HL-60 (cell line): ENCODE measurements at regions not wholly inside any gene's neighbourhood (a gene's known extent, or its start where the extent isn't known, plus 50 kb on each side); places are given as distances from the start of the nearest gene placed in this dataset.

Experiments used
- DNase-seq, 2 experiments: peaks; one replicate each; pipeline ENCODE4 v3.0.0-alpha.2; 2010 to 2020; ENCODE audit warnings: low read depth in 1 of 2, low spot score in 1 of 2
- H3K27ac ChIP-seq: fragments of 250-450 bp; sonication (Bioruptor Pico); replicated peaks from 2 replicates; pipeline ENCODE4 v1.5.1; 2020; ENCODE audit warnings: mild to moderate bottlenecking, moderate library complexity
- H3K27me3 ChIP-seq: fragments of 250-450 bp; sonication (Bioruptor Pico); 2 replicates; pipeline ENCODE4 v1.5.1; 2021; ENCODE audit warnings: mild to moderate bottlenecking, moderate library complexity; ENCODE audit not compliant: insufficient read depth, poor library complexity, severe bottlenecking
- H3K4me3 ChIP-seq: replicated peaks from 2 replicates; pipeline ENCODE4 v1.5.1; 2011; ENCODE audit warnings: mild to moderate bottlenecking, control low read depth, low read length; ENCODE audit not compliant: insufficient read depth
- GABPA ChIP-seq: IDR thresholded peaks from 2 replicates; pipeline ENCODE4 v1.6.1; 2012; ENCODE audit warnings: low read depth
- POLR2AphosphoS5 ChIP-seq: IDR thresholded peaks from 2 replicates; pipeline ENCODE4 v1.6.1; 2012; ENCODE audit warnings: low read depth
- SPI1 ChIP-seq: IDR thresholded peaks from 2 replicates; pipeline ENCODE4 v1.6.1; 2012; ENCODE audit warnings: low read depth, mild to moderate bottlenecking, borderline replicate concordance
- TF ChIP-seq, protein P1 (sequence below): IDR thresholded peaks from one replicate; pipeline ENCODE4 v1.5.1; 2011; ENCODE audit warnings: low read length, control low read depth, inconsistent platforms; ENCODE audit not compliant: insufficient read depth
- TF ChIP-seq, protein P2 (sequence below): IDR thresholded peaks from 2 replicates; pipeline ENCODE4 v1.6.1; 2012; ENCODE audit warnings: low read depth; ENCODE audit not compliant: insufficient replicate concordance

- no peak for TF ChIP-seq SPI1
- Histone ChIP-seq H3K4me3 (no peak overlapping the region), H3K27ac (no peak overlapping the region), H3K27me3 (no peaks in the 10 kb centered on the region)
- no peak for DNase-seq
These were observed 100.1 kb downstream of the CXXC4 start for GRCh38 chr4:104394406-104395167.

- no peak for DNase-seq
- no peak overlapping the region for H3K27ac ChIP-seq
These were observed 100.9 kb downstream of the CXXC4 start for GRCh38 chr4:104393655-104394324.

DNA sequence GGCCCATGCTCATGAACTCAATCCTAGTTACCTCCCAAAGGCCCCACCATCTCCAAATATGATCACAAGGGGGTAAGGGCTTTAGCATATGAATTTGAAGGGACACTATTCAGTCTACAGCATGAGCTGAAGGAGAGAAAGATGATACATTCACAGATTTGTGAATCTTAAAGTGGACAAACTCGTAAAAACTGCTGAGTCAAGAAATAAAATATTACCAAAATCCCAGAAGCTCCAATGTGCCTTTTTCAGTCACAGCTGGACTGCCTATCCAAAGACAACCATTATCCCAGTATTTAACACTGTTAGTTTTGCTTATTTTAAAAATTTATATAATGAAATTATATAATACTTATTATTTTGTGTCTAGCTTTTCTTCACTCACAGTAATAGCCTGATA, 109.0 kb downstream of the CXXC4 start:
- no peak for TF ChIP-seq SPI1
- TF ChIP-seq, protein P1, sequence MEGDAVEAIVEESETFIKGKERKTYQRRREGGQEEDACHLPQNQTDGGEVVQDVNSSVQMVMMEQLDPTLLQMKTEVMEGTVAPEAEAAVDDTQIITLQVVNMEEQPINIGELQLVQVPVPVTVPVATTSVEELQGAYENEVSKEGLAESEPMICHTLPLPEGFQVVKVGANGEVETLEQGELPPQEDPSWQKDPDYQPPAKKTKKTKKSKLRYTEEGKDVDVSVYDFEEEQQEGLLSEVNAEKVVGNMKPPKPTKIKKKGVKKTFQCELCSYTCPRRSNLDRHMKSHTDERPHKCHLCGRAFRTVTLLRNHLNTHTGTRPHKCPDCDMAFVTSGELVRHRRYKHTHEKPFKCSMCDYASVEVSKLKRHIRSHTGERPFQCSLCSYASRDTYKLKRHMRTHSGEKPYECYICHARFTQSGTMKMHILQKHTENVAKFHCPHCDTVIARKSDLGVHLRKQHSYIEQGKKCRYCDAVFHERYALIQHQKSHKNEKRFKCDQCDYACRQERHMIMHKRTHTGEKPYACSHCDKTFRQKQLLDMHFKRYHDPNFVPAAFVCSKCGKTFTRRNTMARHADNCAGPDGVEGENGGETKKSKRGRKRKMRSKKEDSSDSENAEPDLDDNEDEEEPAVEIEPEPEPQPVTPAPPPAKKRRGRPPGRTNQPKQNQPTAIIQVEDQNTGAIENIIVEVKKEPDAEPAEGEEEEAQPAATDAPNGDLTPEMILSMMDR, result no peak
- TF ChIP-seq POLR2AphosphoS5, result no peak
- TF ChIP-seq GABPA, result no peak
- TF ChIP-seq, protein P2, sequence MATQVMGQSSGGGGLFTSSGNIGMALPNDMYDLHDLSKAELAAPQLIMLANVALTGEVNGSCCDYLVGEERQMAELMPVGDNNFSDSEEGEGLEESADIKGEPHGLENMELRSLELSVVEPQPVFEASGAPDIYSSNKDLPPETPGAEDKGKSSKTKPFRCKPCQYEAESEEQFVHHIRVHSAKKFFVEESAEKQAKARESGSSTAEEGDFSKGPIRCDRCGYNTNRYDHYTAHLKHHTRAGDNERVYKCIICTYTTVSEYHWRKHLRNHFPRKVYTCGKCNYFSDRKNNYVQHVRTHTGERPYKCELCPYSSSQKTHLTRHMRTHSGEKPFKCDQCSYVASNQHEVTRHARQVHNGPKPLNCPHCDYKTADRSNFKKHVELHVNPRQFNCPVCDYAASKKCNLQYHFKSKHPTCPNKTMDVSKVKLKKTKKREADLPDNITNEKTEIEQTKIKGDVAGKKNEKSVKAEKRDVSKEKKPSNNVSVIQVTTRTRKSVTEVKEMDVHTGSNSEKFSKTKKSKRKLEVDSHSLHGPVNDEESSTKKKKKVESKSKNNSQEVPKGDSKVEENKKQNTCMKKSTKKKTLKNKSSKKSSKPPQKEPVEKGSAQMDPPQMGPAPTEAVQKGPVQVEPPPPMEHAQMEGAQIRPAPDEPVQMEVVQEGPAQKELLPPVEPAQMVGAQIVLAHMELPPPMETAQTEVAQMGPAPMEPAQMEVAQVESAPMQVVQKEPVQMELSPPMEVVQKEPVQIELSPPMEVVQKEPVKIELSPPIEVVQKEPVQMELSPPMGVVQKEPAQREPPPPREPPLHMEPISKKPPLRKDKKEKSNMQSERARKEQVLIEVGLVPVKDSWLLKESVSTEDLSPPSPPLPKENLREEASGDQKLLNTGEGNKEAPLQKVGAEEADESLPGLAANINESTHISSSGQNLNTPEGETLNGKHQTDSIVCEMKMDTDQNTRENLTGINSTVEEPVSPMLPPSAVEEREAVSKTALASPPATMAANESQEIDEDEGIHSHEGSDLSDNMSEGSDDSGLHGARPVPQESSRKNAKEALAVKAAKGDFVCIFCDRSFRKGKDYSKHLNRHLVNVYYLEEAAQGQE, result no peak
- Histone ChIP-seq H3K27me3 (no peaks in the 10 kb centered on the region), H3K27ac (no peak overlapping the region), H3K4me3 (no peak overlapping the region)
- no peak for DNase-seq

More at GRCh38 chr4:104393655-104394324, 100.9 kb downstream of the CXXC4 start:
- TF ChIP-seq, protein P1, result no peak
- no peak for TF ChIP-seq SPI1
- TF ChIP-seq, protein P2, result no peak
- TF ChIP-seq GABPA, result no peak
- no peak for TF ChIP-seq POLR2AphosphoS5
- no peaks in the 10 kb centered on the region for H3K27me3 ChIP-seq
- H3K4me3 ChIP-seq, result no peak overlapping the region

GRCh38 chr4:104382961-104383360, 111.7 kb downstream of the CXXC4 start:
- no peak for DNase-seq
- Histone ChIP-seq H3K4me3 (no peak overlapping the region), H3K27me3 (no peaks in the 10 kb centered on the region), H3K27ac (no peak overlapping the region)
- no peak for TF ChIP-seq SPI1
- TF ChIP-seq, protein P1, result no peak
- no peak for TF ChIP-seq POLR2AphosphoS5
- TF ChIP-seq, protein P2, result no peak
- no peak for TF ChIP-seq GABPA
